NCI-H748 (cell line): ENCODE measurements at regions not wholly inside any gene's neighbourhood (a gene's known extent, or its start where the extent isn't known, plus 50 kb on each side); places are given as distances from the start of the nearest gene placed in this dataset.
"Not testable (repeated sequence)": the region's sequence is repeated elsewhere in the genome, so short reads cannot be mapped to it uniquely, and the experiment has no call there.

Experiments
- DNase-seq: peaks from one replicate; lab custom pipeline; 2025; ENCODE audit not compliant: unreplicated experiment; lab: John Stamatoyannopoulos, UW

DNA sequence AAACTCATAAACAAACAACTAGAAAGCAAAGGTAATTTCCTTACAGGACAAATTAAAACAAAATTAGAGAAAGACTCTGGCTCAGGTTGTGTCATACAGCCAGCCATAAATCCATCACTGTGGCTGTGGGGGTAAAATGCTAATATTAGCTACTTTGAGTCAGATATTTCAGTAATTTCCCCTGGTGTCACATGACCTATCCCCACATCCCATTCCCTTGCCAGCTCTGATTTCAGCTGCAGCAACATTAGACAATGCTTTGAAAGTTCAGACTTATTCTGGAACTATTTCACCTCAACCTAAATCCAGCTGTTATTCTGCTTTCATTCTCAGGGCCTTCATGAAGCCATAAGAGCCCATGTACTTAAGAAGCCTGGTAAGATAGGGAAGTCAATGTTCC, 55.3 kb downstream of the RPL10L start:
- DNase-seq: no peak

DNA sequence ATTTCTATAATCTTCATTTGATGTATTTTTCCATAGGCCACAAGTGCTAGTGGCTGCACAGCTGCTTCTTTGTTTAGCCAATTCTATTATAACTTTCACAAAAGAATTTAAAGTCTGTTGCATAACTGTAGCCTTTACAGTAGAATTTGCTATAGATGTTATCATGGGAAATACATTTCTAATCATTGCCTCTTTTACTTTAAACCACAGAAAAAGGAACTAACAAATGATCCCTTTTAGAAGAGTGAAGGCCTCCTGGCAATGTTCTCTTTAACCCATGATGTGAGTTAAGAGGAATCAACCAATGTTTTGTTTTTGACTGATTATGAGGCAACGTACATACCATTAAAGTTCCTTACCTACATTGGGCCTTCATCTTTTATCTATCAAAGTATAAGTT, 68.8 kb downstream of the RPL10L start:
- no peak for DNase-seq

DNA sequence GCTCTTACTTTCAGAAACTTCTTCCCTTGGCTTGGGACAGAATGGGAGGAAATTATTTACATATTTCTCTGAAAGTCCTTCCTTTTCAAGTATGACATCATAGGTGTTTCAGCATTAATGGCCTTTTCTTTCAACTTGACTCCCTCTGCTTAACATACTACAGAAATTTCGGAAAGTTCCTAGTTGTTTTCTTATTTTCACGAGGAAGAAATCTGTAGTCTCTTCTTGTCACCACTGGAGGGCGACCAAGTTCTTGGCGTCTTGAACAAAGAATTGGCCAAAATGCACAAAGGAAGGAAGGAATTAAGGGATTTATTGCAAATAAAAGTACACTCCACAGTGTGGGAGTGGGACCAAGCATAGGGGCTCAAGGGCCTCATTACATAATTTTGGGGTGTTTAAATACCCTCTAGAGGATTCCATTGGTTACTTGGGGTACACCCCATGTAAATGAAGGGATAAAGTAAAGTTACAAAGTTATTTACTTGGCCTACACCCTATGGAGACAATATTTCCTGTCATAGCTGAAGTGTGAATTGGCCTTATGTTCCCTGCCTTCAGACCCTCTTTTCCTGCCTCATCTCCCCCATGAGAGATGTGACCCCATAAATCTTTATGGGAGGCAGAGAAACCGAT, 70.4 kb downstream of the RPL10L start:
- DNase-seq: peak; percentile 38

DNA sequence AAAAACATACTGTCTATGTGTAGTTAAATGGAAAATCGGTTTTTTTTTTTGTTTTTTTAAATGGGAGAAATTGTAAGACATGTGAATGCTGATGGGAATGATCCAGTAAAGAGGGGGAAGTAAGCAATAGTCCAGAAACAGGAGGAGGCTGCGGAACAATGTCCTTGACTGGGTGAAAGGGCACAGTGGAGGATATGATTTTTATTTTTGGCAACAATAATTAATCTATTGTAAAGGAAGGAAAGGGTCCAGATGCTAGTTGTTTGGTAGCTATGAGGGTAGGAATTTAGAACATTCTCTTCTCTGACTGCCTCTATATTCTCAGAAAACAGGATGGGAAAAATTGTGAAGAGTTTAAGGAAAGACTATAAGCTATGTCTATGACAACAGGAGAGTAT, 76.6 kb downstream of the RPL10L start:
- DNase-seq: no peak

DNA sequence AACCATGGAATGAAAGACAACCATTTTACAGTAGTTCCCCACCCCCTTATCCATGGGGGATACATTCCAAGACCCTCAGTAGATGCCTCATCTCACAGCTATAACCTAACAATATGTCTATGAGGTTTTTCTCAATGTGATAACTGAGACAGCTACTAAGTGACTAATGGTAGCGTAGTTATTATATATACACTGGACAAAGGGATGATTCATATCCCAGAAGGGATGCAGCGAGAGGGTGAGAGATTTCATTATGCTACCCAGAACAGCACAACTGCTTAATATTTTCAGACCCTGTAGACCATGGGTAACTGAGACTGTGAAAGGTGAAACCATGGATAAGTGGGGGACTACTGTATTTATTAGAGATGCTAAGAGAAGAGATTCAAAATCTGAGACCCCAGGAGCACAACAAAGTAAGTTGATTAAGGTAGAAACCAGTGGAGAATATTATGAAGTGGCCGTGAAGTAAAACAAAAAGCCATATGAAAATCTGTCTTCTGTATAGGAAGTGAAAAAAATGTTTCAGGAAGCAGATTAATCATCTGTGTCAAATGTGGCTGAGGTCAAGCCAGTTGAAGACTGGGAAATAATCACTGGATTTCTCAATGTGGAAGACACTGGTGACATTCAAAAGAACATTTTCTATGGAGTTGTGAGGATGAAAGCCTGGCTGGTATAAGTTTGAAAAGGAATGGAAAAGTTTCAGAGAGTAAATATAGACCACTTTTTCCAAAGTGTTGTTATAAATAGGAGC, 77.2 kb downstream of the RPL10L start:
- no peak for DNase-seq

DNA sequence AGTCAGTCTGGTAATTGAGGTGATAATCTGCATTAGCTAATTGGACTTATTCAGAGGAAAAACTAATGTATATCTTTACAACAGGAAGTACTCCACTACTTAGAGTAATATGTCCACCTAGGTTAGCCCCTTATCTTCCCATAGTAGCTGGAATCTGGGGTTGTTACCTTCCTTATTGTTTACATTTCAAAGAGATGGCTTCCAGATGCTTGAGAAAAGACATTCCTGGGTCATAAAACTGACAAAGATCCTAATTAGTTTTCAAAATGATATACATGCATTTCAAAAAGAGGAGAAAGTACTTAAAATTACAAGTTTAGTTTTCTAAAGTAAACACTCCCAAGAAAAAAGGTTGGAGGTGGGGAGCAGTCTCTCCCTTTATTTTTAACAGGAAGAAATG, 78.1 kb downstream of the RPL10L start:
- DNase-seq: no peak

DNA sequence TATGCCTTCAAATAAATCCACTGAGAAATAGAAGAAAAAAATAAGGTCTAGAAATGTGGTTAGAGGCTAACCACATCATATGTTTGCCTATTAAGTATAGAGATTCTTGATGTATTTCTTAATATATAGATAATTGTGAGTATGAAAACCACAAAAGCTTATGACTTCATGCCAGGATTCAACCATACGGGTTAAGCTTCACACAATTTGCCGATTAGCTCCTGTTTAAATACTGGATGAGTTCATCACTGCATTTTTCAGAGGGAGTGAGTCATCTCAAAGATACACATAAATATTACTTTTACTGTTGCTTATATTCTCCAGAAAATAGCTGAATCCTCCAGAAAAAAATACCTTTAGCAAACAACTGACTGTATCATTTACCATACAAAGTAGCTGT, 79.6 kb downstream of the RPL10L start:
- DNase-seq: no peak

DNA sequence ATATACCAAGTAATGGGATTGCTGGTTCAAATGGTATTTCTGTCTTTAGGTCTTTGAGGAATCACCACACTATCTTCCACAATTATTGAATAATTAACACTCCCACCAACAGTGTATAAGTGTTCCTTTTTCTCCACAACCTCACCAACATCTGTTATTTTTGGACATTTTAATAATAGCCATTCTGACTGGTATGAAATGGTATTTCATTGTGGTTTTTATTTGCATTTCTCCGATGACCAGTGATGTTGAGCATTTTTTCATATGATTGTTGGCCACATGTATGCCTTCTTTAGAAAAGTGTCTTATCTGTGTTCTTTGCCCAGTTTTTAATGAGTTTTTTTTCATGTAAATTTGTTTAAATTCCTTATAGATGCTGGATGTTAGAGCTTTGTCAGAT, 83.4 kb downstream of the RPL10L start:
- not testable (repeated sequence) for DNase-seq

DNA sequence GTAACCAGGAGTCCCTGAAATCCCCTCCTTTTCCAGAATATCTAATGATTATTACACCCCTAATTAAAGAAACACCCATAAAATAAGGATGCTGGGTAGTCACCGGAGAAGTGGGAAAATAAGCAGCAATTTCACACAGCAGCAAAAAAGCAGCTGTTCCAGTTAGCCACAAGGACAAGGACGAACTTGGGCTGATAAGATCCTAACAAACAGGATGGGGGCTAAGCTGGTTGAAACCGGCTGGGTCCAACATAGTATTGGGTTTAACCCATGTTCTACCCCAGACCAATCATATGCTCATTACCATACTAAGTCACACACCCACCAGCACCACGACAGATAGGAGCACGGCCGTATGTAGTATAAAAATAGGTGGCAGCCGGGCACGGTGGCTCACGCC, 100.7 kb downstream of the RPL10L start:
- DNase-seq: no peak

DNA sequence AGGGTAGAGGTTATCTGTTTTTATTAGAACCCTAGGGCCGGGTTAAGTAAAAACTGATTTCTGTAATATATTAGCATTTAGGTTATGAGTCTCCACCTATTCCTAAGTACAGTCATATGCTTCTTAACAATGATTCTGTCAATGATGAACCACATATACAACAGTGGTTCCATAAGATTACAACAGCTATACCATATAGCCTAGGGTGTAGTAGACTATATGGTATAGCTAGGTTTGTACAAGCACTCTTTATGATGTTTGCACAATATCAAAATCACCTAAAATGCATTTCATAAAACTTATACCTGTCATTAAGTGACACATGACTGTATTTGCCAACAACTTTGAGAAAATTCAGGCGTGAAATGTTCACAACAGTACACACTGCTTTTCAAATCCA, 110.6 kb downstream of the RPL10L start:
- DNase-seq: no peak

DNA sequence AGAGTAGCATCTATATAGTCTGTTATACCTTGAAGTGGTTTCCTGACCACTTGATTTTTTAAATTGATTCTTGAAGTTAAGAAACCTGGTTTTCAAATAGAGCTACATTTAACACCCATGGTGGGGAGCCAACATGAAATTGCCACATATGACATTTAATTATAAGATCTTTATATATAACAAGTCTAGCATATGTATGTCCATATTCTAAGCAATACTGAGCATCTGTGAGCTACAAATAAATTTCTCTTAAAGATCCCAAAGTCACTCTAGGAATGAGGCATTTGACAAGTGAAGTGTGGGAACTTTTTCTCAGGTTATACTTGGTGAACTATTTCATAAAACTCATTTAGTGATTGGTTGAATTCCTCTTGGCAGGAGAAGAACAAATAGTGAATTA, 132.5 kb downstream of the RPL10L start:
- no peak for DNase-seq

DNA sequence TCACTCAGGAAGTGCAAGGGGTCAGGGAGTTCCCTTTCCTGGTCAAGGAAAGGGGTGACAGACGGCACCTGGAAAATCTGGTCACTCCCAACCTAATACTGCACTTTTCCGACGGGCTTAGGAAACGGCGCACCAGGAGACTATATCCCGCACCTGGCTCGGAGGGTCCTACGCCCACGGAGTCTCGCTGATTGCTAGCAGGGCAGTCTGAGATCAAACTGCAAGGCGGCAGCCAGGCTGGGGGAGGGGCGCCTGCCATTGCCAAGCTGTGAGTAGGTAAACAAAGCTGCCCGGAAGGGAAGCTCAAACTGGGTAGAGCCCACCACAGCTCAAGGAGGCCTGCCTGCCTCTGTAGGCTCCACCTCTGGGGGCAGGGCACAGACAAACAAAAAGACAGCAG, 142.8 kb downstream of the RPL10L start:
- DNase-seq: not testable (repeated sequence)

DNA sequence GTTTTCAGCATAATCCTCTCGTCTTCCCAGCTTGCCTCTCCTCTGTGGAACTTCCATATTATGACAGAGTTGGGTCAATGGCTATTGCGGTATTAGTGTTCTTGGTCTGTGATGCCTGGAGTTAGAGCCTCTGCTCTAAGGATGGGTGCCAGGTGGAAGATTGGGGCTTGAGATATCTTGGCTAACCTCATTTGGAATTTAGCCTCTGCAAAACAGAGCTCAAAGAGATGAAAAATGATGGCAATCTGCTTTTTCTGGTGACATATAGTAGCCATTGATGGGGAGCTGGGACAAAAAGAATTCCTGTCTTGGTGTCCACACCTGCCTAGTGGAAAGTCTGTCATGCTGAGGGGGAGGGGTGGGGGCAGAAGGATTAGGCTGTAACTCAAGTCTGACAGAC, 152.1 kb downstream of the RPL10L start:
- DNase-seq: no peak

DNA sequence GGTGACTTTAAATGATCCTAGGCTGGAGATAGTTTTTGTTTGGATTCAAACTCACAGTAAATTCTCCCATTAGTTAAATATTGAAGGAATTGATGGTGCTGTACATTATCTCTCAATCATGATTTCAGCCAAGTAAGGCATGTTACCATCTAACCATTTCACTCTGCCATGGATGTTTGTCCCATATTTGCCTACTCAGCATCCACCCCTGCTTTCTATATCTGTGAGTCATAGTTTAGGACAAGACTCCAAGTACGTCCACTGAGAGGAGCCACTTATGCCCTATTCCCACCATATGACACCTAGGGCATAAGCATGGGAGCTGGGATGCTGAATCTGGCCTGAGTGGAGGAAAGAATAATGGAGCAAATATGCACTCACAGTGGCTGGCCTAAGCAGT, 155.2 kb downstream of the RPL10L start:
- no peak for DNase-seq

DNA sequence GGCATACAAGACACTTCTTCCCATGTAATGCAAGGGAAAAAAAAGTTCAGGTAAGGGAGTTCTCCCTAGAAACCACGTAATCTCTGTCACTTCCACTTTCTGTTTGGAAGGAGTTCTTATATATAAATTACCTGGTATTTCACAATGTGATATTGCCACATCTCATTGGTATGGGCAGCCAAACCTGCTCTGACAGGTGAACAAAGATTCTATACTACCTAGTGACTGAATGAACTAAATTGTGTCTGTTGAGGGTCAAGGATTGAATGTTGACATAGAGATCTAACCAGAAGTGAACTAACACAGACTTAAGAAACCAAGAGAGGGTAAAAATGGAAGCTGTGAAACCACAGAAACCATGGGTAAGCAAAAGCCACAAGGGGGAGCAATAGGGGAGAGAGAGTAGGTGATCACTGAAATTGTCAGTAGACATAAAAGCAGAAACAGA, 161.3 kb downstream of the RPL10L start:
- DNase-seq: peak; percentile 1

DNA sequence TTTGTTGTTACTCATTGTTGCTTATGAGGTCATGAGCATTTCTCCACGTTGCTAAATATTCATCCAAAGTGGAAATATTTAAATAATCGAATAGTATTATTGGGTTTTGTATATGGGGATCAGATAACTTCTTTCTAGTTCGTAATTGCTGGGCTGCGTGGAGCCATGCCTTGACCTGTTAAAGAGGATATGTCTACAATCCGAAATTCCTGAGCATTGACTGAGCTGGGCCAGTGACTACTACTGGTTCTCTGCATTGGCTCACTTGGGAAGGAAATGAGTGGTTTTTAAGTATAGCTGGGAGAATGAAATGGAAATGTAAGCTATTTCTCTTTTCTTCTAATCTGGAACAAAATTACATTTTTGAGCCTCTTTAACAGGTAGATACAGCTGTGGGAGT, 163.2 kb downstream of the RPL10L start:
- DNase-seq: no peak

DNA sequence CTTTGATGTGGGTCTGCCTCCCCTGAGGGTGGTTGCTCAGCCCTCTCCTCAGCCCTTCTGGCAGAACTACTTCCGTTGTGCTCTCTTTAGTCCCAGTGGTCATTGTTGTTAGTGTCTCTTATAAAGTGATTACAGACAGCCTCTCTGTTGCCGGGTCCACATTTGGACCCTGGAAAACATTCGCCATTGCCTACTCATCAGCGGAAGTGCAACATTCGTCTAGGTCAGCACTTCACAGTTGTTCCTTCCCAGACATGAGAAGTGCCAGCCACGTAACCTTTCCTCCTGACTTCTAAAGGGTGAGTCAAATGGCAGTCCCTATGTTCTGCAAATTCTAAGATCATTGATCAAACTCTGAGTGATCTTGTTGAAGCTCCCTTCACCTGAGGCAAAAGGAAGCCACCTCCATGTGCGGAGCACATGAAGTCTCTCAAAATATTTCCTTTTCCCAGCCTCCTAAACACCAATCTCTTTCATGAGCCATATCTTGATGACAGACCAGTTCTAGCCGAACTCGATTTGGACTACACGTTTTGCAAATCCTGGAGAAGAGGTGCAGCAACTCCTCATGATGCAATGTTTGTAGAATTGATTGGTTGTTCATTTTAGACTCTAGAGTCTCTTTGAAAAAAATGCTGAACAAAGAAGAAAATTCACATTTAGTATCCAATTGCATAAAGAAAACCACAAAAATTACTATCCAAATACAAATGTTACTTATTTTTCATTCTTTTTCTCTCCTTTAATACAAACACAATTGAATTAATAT, 163.8 kb downstream of the RPL10L start:
- no peak for DNase-seq

DNA sequence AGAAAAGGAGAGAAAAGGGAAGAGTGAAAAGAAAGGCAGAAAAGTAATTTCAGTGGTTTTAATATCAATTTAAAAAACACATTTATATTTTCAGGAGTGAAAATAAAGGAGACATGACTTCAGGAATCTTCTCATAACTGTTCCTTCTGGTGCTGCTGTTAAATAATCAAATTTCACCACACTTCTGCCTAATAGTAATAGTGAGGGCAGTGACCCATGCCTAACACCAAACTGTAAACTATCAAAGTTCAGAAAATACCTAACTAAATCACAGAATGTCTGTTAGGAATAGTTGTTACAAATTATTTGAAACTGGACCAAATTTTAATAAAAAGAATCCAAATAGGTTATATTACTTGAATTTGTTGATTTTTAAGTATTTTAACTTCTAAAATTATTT, 169.4 kb downstream of the RPL10L start:
- DNase-seq: no peak

DNA sequence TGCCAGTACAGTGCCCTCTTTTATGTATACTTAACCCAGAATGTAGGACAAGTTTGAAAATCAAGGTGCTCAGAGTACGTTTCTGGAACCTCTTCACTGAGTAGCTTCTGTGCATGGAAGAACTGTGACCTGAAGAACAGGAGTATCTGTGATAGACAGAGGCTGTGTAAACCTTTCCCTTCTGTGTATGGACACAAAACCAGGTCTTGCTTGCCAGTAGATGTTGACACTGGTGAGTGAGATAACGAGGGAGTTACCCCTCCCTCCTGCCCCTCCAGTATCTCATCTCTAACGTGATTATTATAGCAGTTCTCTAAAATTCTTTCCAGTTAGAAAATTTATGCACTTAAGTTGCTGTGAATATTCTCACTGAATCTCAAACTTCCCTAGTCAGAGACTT, 170.8 kb downstream of the RPL10L start:
- no peak for DNase-seq

DNA sequence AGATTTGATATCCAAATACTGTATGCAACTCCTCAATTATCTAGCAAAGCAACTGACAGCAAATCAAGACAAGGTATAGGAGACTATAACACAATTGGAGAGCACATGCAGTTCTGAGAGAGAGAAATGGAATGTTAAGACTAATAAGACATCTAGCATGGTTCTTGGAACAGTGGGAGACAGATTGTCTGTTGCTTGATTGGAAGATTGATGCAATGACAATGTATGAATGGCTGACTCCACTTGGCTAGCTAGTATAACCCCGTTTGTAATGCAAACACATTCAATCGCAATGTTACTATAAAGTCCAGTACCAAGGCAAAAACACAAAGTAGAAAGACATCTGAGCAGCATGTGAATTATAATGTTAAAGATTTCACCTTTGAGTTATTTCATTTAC, 179.3 kb downstream of the RPL10L start:
- DNase-seq: no peak

DNA sequence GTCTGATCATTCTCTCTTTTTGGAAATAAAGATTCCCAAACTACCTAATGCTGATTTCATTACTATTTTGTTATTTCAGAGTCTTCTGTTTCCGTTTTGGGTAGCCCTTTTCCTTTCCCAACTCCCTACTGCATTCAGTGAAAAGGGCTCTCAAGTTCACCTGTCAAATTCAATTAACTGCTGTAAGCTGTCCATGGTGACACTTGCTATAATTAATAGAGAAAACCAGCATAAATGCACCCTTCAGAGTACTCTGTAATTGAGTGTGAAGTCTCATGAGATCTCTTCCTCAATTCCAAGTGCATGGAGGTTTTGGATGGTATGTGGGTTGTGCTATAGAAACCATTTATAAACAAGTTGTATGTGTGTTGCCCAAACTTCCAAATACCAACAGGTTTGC, 187.2 kb downstream of the RPL10L start:
- no peak for DNase-seq

DNA sequence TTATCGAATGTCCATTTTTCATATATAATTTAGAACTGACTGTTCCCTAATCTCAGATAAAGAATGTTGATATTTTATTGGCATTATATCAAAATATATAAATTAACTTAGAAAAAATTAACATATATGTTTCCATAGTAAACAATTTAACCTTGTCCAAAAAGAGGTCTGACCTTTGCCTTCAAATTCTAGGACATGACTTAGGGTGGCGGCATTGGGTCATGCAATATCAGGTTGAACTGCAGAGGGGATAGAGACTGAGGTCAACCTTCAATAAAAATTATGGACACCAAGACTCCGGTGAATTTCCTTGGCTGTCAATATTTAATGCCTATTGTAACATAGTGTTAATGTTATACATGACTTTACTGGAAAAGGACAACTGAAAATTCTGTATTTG, 199.8 kb downstream of the RPL10L start:
- DNase-seq: no peak
